GM19463 (cell line): ENCODE measurements at regions not wholly inside any gene's neighbourhood (a gene's known extent, or its start where the extent isn't known, plus 50 kb on each side); places are given as distances from the start of the nearest gene placed in this dataset.
"Not testable (repeated sequence)": the region's sequence is repeated elsewhere in the genome, so short reads cannot be mapped to it uniquely, and the experiment has no call there.

ENCODE experiments used
- ATAC-seq: cut with Tn5 transposase; IDR thresholded peaks from one replicate; pipeline ENCODE4 v1.9.1; 2021; ENCODE audit warnings: mild to moderate bottlenecking, moderate library complexity; ENCODE audit not compliant: unreplicated experiment

- ATAC-seq, result no peak
Observed at GRCh38 chr6:115873901-115874300, 186.8 kb downstream of the FRK start.

GRCh38 chr6:115870464-115870863 is 190.2 kb downstream of the FRK start:
- ATAC-seq, result no peak

GRCh38 chr6:115865914-115866313 is 194.8 kb downstream of the FRK start:
- no peak for ATAC-seq

- ATAC-seq, result no peak
Observed at GRCh38 chr6:115863211-115863610, 197.5 kb downstream of the FRK start.

GRCh38 chr6:115861658-115862057 is 199.0 kb downstream of the FRK start:
- ATAC-seq, result peak; percentile 59

GRCh38 chr6:115859577-115859976 is 201.1 kb downstream of the FRK start:
- not testable (repeated sequence) for ATAC-seq

GRCh38 chr6:115854866-115855665 is 205.6 kb downstream of the FRK start:
- ATAC-seq, result no peak

- ATAC-seq, result no peak
Observed at GRCh38 chr6:115847671-115848070, 213.0 kb downstream of the FRK start.

GRCh38 chr6:115843945-115844344 is 216.7 kb downstream of the FRK start:
- no peak for ATAC-seq

- ATAC-seq, result no peak
Observed at GRCh38 chr6:115842338-115842737, 218.4 kb downstream of the FRK start.

- no peak for ATAC-seq
Observed at GRCh38 chr6:115839583-115840181, 221.0 kb downstream of the FRK start.

GRCh38 chr6:115838763-115839401 is 221.8 kb downstream of the FRK start:
- peak; percentile 76 for ATAC-seq

GRCh38 chr6:115838216-115838615 is 222.5 kb downstream of the FRK start:
- no peak for ATAC-seq

- not testable (repeated sequence) for ATAC-seq
Observed at GRCh38 chr6:115836374-115836773, 224.3 kb downstream of the FRK start.

GRCh38 chr6:115835314-115835713 is 225.4 kb downstream of the FRK start:
- ATAC-seq, result no peak

- not testable (repeated sequence) for ATAC-seq
Observed at GRCh38 chr6:115834542-115834941, 226.1 kb downstream of the FRK start.

GRCh38 chr6:115832786-115833185 is 227.9 kb downstream of the FRK start:
- no peak for ATAC-seq

- ATAC-seq, result no peak
Observed at GRCh38 chr6:115832186-115832585, 228.5 kb downstream of the FRK start.

GRCh38 chr6:115830895-115831294 is 229.8 kb downstream of the FRK start:
- peak; percentile 79 for ATAC-seq

GRCh38 chr6:115821798-115822197 is 238.9 kb downstream of the FRK start:
- ATAC-seq, result no peak

- ATAC-seq, result no peak
Observed at GRCh38 chr6:115819506-115819905, 241.2 kb downstream of the FRK start.

- no peak for ATAC-seq
Observed at GRCh38 chr6:115817161-115817560, 243.5 kb downstream of the FRK start.
